Mesenchymal stem cell (in vitro differentiated cells and primary cell): ENCODE measurements at regions not wholly inside any gene's neighbourhood (a gene's known extent, or its start where the extent isn't known, plus 50 kb on each side); places are given as distances from the start of the nearest gene placed in this dataset.
"Not testable (repeated sequence)": the region's sequence is repeated elsewhere in the genome, so short reads cannot be mapped to it uniquely, and the experiment has no call there.

Source experiments
- DNase-seq: peaks from one replicate; pipeline ENCODE4 v3.0.0-alpha.2; 2013
- H2AFZ ChIP-seq: one replicate; pipeline ENCODE4 v1.6.1; 2013; ENCODE audit warnings: low read depth, mild to moderate bottlenecking, control low read depth, inconsistent platforms, low read length, moderate library complexity
- H2AK5ac ChIP-seq: 2 replicates; pipeline ENCODE4 v1.6.1; 2013; ENCODE audit warnings: low read length, moderate library complexity, mild to moderate bottlenecking, inconsistent platforms; ENCODE audit not compliant: severe bottlenecking
- H2BK120ac ChIP-seq: one replicate; pipeline ENCODE4 v1.6.1; 2013; ENCODE audit warnings: low read depth, mild to moderate bottlenecking, inconsistent platforms, low read length, moderate library complexity
- H2BK12ac ChIP-seq, 2 experiments: one replicate each; pipeline ENCODE4 v1.6.1; 2013; ENCODE audit warnings: inconsistent platforms in 2 of 2, low read length in 2 of 2, mild to moderate bottlenecking in 2 of 2, moderate library complexity in 2 of 2, control low read depth in 1 of 2
- H2BK15ac ChIP-seq: one replicate; pipeline ENCODE4 v1.6.1; 2013; ENCODE audit warnings: mild to moderate bottlenecking, low read depth, inconsistent platforms; ENCODE audit not compliant: poor library complexity, severe bottlenecking
- H2BK5ac ChIP-seq: 2 replicates; pipeline ENCODE4 v1.6.1; 2013; ENCODE audit warnings: low read depth, mild to moderate bottlenecking, low read length, control low read depth, inconsistent platforms; ENCODE audit not compliant: poor library complexity, severe bottlenecking
- H3K14ac ChIP-seq, 2 experiments: one replicate each; pipeline ENCODE4 v1.6.1; 2013; ENCODE audit warnings: inconsistent platforms in 2 of 2, low read length in 2 of 2, control low read depth in 1 of 2, mild to moderate bottlenecking in 1 of 2, moderate library complexity in 1 of 2
- H3K18ac ChIP-seq, 2 experiments: one replicate each; pipeline ENCODE4 v1.6.1; 2013; ENCODE audit warnings: inconsistent platforms in 2 of 2, low read length in 2 of 2, control low read depth in 1 of 2, low read depth in 1 of 2, mild to moderate bottlenecking in 1 of 2
- H3K23ac ChIP-seq, 2 experiments: one replicate each; pipeline ENCODE4 v1.6.1; 2013; ENCODE audit warnings: inconsistent platforms in 2 of 2, low read length in 2 of 2, mild to moderate bottlenecking in 2 of 2, moderate library complexity in 2 of 2, control low read depth in 1 of 2
- H3K27ac ChIP-seq: 2 replicates; pipeline ENCODE4 v1.5.1; 2013; ENCODE audit warnings: mild to moderate bottlenecking, moderate library complexity, low read length, control low read depth, inconsistent platforms; ENCODE audit not compliant: poor library complexity, severe bottlenecking
- H3K27me3 ChIP-seq, 2 experiments: 2 replicates each; pipeline versions ENCODE4 v1.6.1 to v1.7.0; 2013; ENCODE audit warnings: low read length in 2 of 2, mild to moderate bottlenecking in 2 of 2, moderate library complexity in 2 of 2, control low read depth in 1 of 2, inconsistent platforms in 1 of 2; ENCODE audit not compliant: control insufficient read depth in 1 of 2, insufficient read depth in 1 of 2
- H3K36me3 ChIP-seq, 2 experiments: 2 replicates each; pipeline versions ENCODE4 v1.6.1 to v1.7.0; 2013; ENCODE audit warnings: low read length in 2 of 2, control low read depth in 1 of 2, inconsistent platforms in 1 of 2, low read depth in 1 of 2, mild to moderate bottlenecking in 1 of 2; ENCODE audit not compliant: insufficient read depth in 2 of 2, control insufficient read depth in 1 of 2
- H3K4ac ChIP-seq, 2 experiments: one replicate each; pipeline ENCODE4 v1.6.1; 2013; ENCODE audit warnings: inconsistent platforms in 2 of 2, low read length in 2 of 2, mild to moderate bottlenecking in 2 of 2, moderate library complexity in 2 of 2, control low read depth in 1 of 2, low read depth in 1 of 2
- H3K4me1 ChIP-seq: 2 replicates; pipeline ENCODE4 v1.6.1; 2013; ENCODE audit warnings: low read depth, low read length, control low read depth; ENCODE audit not compliant: control insufficient read depth, insufficient read depth
- H3K4me2 ChIP-seq: 2 replicates; pipeline ENCODE4 v1.6.1; 2013; ENCODE audit warnings: low read length, mild to moderate bottlenecking, inconsistent platforms; ENCODE audit not compliant: poor library complexity, severe bottlenecking
- H3K4me3 ChIP-seq, 2 experiments: 2 replicates each; pipeline versions ENCODE4 v1.5.1 to v1.7.0; 2013; ENCODE audit warnings: low read length in 2 of 2, mild to moderate bottlenecking in 2 of 2, control low read depth in 1 of 2, low read depth in 1 of 2; ENCODE audit not compliant: insufficient read depth in 1 of 2
- H3K79me1 ChIP-seq: replicated peaks from 2 replicates; pipeline ENCODE4 v1.6.1; 2013; ENCODE audit warnings: mild to moderate bottlenecking, control low read depth, low read length, inconsistent platforms; ENCODE audit not compliant: poor library complexity, severe bottlenecking
- H3K9ac ChIP-seq: 2 replicates; pipeline ENCODE4 v1.7.0; 2013; ENCODE audit warnings: mild to moderate bottlenecking, low read length, moderate library complexity
- H3K9me3 ChIP-seq: 2 replicates; pipeline ENCODE4 v1.7.0; 2013; ENCODE audit warnings: mild to moderate bottlenecking, low read length; ENCODE audit not compliant: control insufficient read depth
- H4K8ac ChIP-seq: one replicate; pipeline ENCODE4 v1.6.1; 2013; ENCODE audit warnings: inconsistent platforms, mild to moderate bottlenecking, low read length, moderate library complexity
- H4K91ac ChIP-seq: one replicate; pipeline ENCODE4 v1.6.1; 2013; ENCODE audit warnings: mild to moderate bottlenecking, low read length, inconsistent platforms
- WGBS: methylation state at CpG from one replicate; pipeline ENCODE4 v1.1.7; 2013; ENCODE audit warnings: mixed read lengths; 5-methylcytosine and 5-hydroxymethylcytosine counted together

- Histone ChIP-seq H4K8ac (no peak overlapping the region), H2BK12ac (no peak overlapping the region), H3K36me3 (no peaks in the 10 kb centered on the region), H3K9ac (no peak overlapping the region), H3K14ac (no peak overlapping the region), H4K91ac (no peak overlapping the region), H3K9me3 (no peaks in the 10 kb centered on the region), H3K18ac (no peak overlapping the region), H3K4ac (no peak overlapping the region), H3K27ac (no peak overlapping the region), H2AFZ (no peak overlapping the region), H2BK120ac (no peak overlapping the region), H3K27me3 (no peaks in the 10 kb centered on the region), H2BK15ac (no peak overlapping the region), H3K4me2 (no peak overlapping the region), H3K23ac (no peak overlapping the region), H3K79me1 (no peaks in the 10 kb centered on the region), H3K4me3 (no peak overlapping the region), H2AK5ac (no peak overlapping the region), H2BK5ac (no peak overlapping the region), H3K4me1 (no peaks in the 10 kb centered on the region)
- no peak for DNase-seq
- WGBS: 97% methylated on average over 1 of the region's 2 CpGs
Measured at GRCh38 chr2:19169134-19169768, 189.2 kb downstream of the OSR1 start.

GRCh38 chr2:19164099-19164498 is 194.3 kb downstream of the OSR1 start:
- WGBS: 28% methylated on average over 4 of the region's 9 CpGs
- H3K4ac ChIP-seq: not testable (repeated sequence)

GRCh38 chr2:19158896-19159295 is 199.5 kb downstream of the OSR1 start:
- WGBS: 86% methylated on average over 4 of the region's 4 CpGs
- Histone ChIP-seq H3K18ac (no peak overlapping the region), H3K27me3 (no peaks in the 10 kb centered on the region)

More at GRCh38 chr2:19164099-19164498, 194.3 kb downstream of the OSR1 start:
- not testable (repeated sequence) for H2AFZ ChIP-seq, H3K4me2 ChIP-seq, H3K4me3 ChIP-seq, H2BK120ac ChIP-seq, H3K36me3 ChIP-seq, H2AK5ac ChIP-seq, H3K23ac ChIP-seq, H2BK12ac ChIP-seq, H2BK5ac ChIP-seq, H3K9ac ChIP-seq, H3K27me3 ChIP-seq, H3K18ac ChIP-seq, H3K9me3 ChIP-seq, H4K91ac ChIP-seq, H2BK15ac ChIP-seq, H3K14ac ChIP-seq, H3K27ac ChIP-seq, DNase-seq, H3K79me1 ChIP-seq, H3K4me1 ChIP-seq, H4K8ac ChIP-seq

GRCh38 chr2:19158211-19158610 is 200.2 kb downstream of the OSR1 start:
- H3K18ac ChIP-seq: no peak overlapping the region
- no peaks in the 10 kb centered on the region for H3K36me3 ChIP-seq
- DNase-seq: no peak
- no peak overlapping the region for H3K4me3 ChIP-seq
- H3K4ac ChIP-seq: no peak overlapping the region
- H3K23ac ChIP-seq: no peak overlapping the region
- H2AFZ ChIP-seq: no peak overlapping the region
- H3K4me1 ChIP-seq: no peaks in the 10 kb centered on the region
- no peak overlapping the region for H4K8ac ChIP-seq
- no peaks in the 10 kb centered on the region for H3K27me3 ChIP-seq
- no peak overlapping the region for H2AK5ac ChIP-seq
- H3K9ac ChIP-seq: no peak overlapping the region
- no peak overlapping the region for H3K14ac ChIP-seq
- H4K91ac ChIP-seq: no peak overlapping the region
- H3K79me1 ChIP-seq: no peaks in the 10 kb centered on the region
- no peak overlapping the region for H3K27ac ChIP-seq
- H2BK5ac ChIP-seq: no peak overlapping the region
- peaks cover 7% of the 10 kb centered on the region for H3K9me3 ChIP-seq
- H2BK120ac ChIP-seq: no peak overlapping the region
- no peak overlapping the region for H2BK15ac ChIP-seq
- WGBS: no CpG with 5 or more reads among the region's 1 CpG
- H3K4me2 ChIP-seq: no peak overlapping the region
- H2BK12ac ChIP-seq: no peak overlapping the region

More at GRCh38 chr2:19158896-19159295, 199.5 kb downstream of the OSR1 start:
- Histone ChIP-seq H3K4me1 (no peaks in the 10 kb centered on the region), H2BK12ac (no peak overlapping the region), H3K14ac (no peak overlapping the region), H2AK5ac (no peak overlapping the region), H3K9me3 (peaks cover 7% of the 10 kb centered on the region), H3K4me3 (no peak overlapping the region), H3K4me2 (no peak overlapping the region), H4K91ac (no peak overlapping the region), H2BK120ac (no peak overlapping the region), H3K4ac (no peak overlapping the region), H3K27ac (no peak overlapping the region), H2AFZ (no peak overlapping the region), H2BK5ac (no peak overlapping the region), H2BK15ac (no peak overlapping the region), H3K23ac (no peak overlapping the region), H3K36me3 (no peaks in the 10 kb centered on the region), H3K79me1 (no peaks in the 10 kb centered on the region), H4K8ac (no peak overlapping the region), H3K9ac (no peak overlapping the region)
- no peak for DNase-seq
